ENCODE measurements at regions not wholly inside any gene's neighbourhood (a gene's known extent, or its start where the extent isn't known, plus 50 kb on each side); places are given as distances from the start of the nearest gene placed in this dataset.

DNA sequence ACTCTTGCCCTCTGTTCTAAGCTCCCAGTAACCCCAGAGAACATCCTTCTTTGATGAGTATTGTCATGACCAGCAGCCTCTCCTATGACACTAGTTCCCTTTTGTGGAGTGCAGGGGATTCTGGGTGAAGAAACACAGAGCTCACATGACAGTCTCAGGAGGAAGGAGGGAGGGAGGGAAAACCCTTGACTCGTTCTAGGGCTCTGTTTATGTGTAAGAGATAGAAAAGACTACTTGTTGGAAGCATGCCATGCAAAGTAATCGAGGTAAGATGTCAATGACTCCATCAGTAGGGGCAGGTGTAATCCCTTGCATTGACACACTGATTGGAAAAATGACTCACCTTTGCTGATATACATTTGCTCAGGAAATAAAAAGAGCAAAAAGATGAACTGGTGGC lies 190.2 kb upstream of the ELL2 start (continued):
- no peak for TF ChIP-seq EZH2phosphoT487 (IDR thresholded peaks at IDR 0.05; ENCODE audit: borderline replicate concordance, low read depth)
- no peak for TF ChIP-seq RXRA (IDR thresholded peaks at IDR 0.05; ENCODE audit: borderline replicate concordance, low read depth)
- TF ChIP-seq, protein P1, sequence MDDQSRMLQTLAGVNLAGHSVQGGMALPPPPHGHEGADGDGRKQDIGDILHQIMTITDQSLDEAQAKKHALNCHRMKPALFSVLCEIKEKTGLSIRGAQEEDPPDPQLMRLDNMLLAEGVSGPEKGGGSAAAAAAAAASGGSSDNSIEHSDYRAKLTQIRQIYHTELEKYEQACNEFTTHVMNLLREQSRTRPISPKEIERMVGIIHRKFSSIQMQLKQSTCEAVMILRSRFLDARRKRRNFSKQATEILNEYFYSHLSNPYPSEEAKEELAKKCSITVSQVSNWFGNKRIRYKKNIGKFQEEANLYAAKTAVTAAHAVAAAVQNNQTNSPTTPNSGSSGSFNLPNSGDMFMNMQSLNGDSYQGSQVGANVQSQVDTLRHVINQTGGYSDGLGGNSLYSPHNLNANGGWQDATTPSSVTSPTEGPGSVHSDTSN (IDR thresholded peaks at IDR 0.05), result no peak

DNA sequence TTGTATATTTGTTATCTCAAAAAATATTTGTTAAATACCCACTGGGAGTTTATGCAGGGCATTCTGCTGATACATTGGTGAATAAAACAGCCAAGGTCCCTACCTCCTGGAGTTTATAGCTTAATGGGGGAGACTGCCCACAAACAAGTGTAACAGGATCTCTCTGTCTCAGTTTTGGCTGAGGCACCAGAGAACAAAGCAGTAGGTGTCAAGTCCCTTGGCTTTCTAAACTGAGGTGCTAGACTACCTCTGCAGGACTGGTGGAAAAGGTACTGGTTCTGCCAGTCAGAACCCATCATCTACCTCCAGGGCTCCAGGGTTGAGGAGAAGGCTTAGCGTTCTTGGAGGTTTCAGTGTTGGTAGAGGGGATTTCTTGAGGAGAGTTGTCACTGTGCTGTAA lies 188.4 kb upstream of the ELL2 start:
- H3K27ac ChIP-seq (ENCODE audit: low read depth in 2 of 2, low read length in 1 of 2), result no peak overlapping the region
- H3K9me3 ChIP-seq, result no peaks in the 10 kb centered on the region
- no peak overlapping the region for H2AFZ ChIP-seq (ENCODE audit: low read depth)
- no peaks in the 10 kb centered on the region for H4K20me1 ChIP-seq (ENCODE audit: insufficient read depth)
- 88% methylated on average over 1 of the region's 1 CpG for WGBS (ENCODE audit: low lambda C conversion rate)
- no peaks in the 10 kb centered on the region for H3K27me3 ChIP-seq (ENCODE audit: insufficient read depth)
- H3K4me2 ChIP-seq, result no peak overlapping the region
- no peaks in the 10 kb centered on the region for H3K36me3 ChIP-seq (replicated peaks in 1 of 2; ENCODE audit: control insufficient read depth in 1 of 2, insufficient read depth in 2 of 2, low read length in 1 of 2)
- CTCF ChIA-PET, result interaction anchor here (1.2 kb wide), 1 partner anchor 186 kb away, joined by 3 read pairs; no protein-coding TSS in a partner anchor
- no peaks in the 10 kb centered on the region for H3K4me1 ChIP-seq (ENCODE audit: control insufficient read depth in 1 of 2, insufficient read depth in 2 of 2, low read depth in 1 of 2, low read length in 1 of 2)
- POLR2A ChIA-PET, result no interaction called here
- no peaks in the 10 kb centered on the region for H3F3A ChIP-seq (replicated peaks; ENCODE audit: insufficient read depth)
- TF ChIP-seq MEF2A (IDR thresholded peaks at IDR 0.05; ENCODE audit: borderline replicate concordance, low read depth) (no peak), NFIC (IDR thresholded peaks at IDR 0.05; ENCODE audit: borderline replicate concordance) (no peak), POLR2AphosphoS5 (IDR thresholded peaks at IDR 0.05; ENCODE audit: low read depth, low read length) (no peak), FOXJ3 (CRISPR knock-in tag; IDR thresholded peaks at IDR 0.05) (no peak), MAX (IDR thresholded peaks at IDR 0.05; ENCODE audit: low read depth) (no peak), SMC3 (IDR thresholded peaks at IDR 0.05; ENCODE audit: low read depth, low read length) (no peak), GABPA (IDR thresholded peaks at IDR 0.05; ENCODE audit: low read depth) (no peak), FOXM1 (IDR thresholded peaks at IDR 0.05; ENCODE audit: low read depth) (no peak), EP300 (IDR thresholded peaks at IDR 0.05; ENCODE audit: borderline replicate concordance in 1 of 2, low read depth in 1 of 2, low read length in 1 of 2) (no peak), EZH2phosphoT487 (IDR thresholded peaks at IDR 0.05; ENCODE audit: borderline replicate concordance, low read depth) (no peak)
- TF ChIP-seq, protein P1 (IDR thresholded peaks at IDR 0.05), result no peak
- no peaks in the 10 kb centered on the region for H3K9me2 ChIP-seq
- no peak overlapping the region for H3K9ac ChIP-seq
- no peaks in the 10 kb centered on the region for H3K79me2 ChIP-seq (ENCODE audit: insufficient read depth)
- DNase-seq, result no peak
- no peak overlapping the region for H3K4me3 ChIP-seq (ENCODE audit: low read depth in 2 of 2, low read length in 1 of 2)

GRCh38 chr5:96149546-96149945 lies 187.9 kb upstream of the ELL2 start:
- Histone ChIP-seq H3K27me3 (ENCODE audit: insufficient read depth) (no peaks in the 10 kb centered on the region), H3K9me2 (no peaks in the 10 kb centered on the region), H3K79me2 (ENCODE audit: insufficient read depth) (no peaks in the 10 kb centered on the region), H2AFZ (ENCODE audit: low read depth) (no peak overlapping the region), H3F3A (replicated peaks; ENCODE audit: insufficient read depth) (no peaks in the 10 kb centered on the region), H3K4me1 (ENCODE audit: control insufficient read depth in 1 of 2, insufficient read depth in 2 of 2, low read depth in 1 of 2, low read length in 1 of 2) (no peaks in the 10 kb centered on the region), H3K4me3 (ENCODE audit: low read depth in 2 of 2, low read length in 1 of 2) (no peak overlapping the region), H3K9ac (no peak overlapping the region), H3K4me2 (no peak overlapping the region), H4K20me1 (ENCODE audit: insufficient read depth) (no peaks in the 10 kb centered on the region), H3K9me3 (no peaks in the 10 kb centered on the region), H3K36me3 (replicated peaks in 1 of 2; ENCODE audit: control insufficient read depth in 1 of 2, insufficient read depth in 2 of 2, low read length in 1 of 2) (no peaks in the 10 kb centered on the region), H3K27ac (ENCODE audit: low read depth in 2 of 2, low read length in 1 of 2) (no peak overlapping the region)
- no peak for DNase-seq
- WGBS (ENCODE audit: low lambda C conversion rate), result 90% methylated on average over 1 of the region's 1 CpG
- no peak for TF ChIP-seq JUND (IDR thresholded peaks at IDR 0.05)
- TF ChIP-seq EP300 (IDR thresholded peaks at IDR 0.05; ENCODE audit: borderline replicate concordance in 1 of 2, low read depth in 1 of 2, low read length in 1 of 2), result no peak
- no peak for TF ChIP-seq NRF1 (IDR thresholded peaks at IDR 0.05; ENCODE audit: low read depth, low read length)
- no peak for TF ChIP-seq SIN3A (IDR thresholded peaks at IDR 0.05; ENCODE audit: borderline replicate concordance, low read depth, low read length)
- TF ChIP-seq, protein P1 (IDR thresholded peaks at IDR 0.05), result no peak
- ChIA-PET CTCF (interaction anchor here (1.2 kb wide), 1 partner anchor 186 kb away, joined by 3 read pairs; no protein-coding TSS in a partner anchor), POLR2A (no interaction called here)

All from SK-N-SH (cell line).